GM12892 (cell line): ENCODE measurements at regions not wholly inside any gene's neighbourhood (a gene's known extent, or its start where the extent isn't known, plus 50 kb on each side); places are given as distances from the start of the nearest gene placed in this dataset.
A peak's percentile ranks its signal among the peaks of the same experiment; 100 is the strongest.

ENCODE experiments used
- DNase-seq: peaks from one replicate; pipeline ENCODE4 v3.0.0; 2011; ENCODE audit not compliant: insufficient read length
- FAIRE-seq: peaks from 2 replicates; lab custom pipeline; 2011; peaks lifted over from hg19 to GRCh38; lab: Jason Lieb, UNC
- POLR2A ChIP-seq: IDR thresholded peaks from 2 replicates; pipeline ENCODE4 v1.6.1; 2011; ENCODE audit warnings: low read depth, low read length, control low read depth
- POLR2AphosphoS5 ChIP-seq: IDR thresholded peaks from 2 replicates; pipeline ENCODE4 v1.6.1; 2011; ENCODE audit warnings: low read depth, low read length, control low read depth
- TAF1 ChIP-seq: IDR thresholded peaks from 2 replicates; pipeline ENCODE4 v1.6.1; 2011; ENCODE audit warnings: low read depth, mild to moderate bottlenecking, control low read depth, low read length, borderline replicate concordance

GRCh38 chr2:106572541-106573450 is 85.6 kb downstream of the CD8B2 start:
- FAIRE-seq (no peak), DNase-seq (no peak)
- TF ChIP-seq POLR2A = no peak
- no peak for TF ChIP-seq TAF1
- no peak for TF ChIP-seq POLR2AphosphoS5

GRCh38 chr2:106573773-106574172 is 86.6 kb downstream of the CD8B2 start:
- DNase-seq (no peak), FAIRE-seq (no peak)
- TF ChIP-seq POLR2AphosphoS5 (no peak), POLR2A (no peak), TAF1 (no peak)

DNA sequence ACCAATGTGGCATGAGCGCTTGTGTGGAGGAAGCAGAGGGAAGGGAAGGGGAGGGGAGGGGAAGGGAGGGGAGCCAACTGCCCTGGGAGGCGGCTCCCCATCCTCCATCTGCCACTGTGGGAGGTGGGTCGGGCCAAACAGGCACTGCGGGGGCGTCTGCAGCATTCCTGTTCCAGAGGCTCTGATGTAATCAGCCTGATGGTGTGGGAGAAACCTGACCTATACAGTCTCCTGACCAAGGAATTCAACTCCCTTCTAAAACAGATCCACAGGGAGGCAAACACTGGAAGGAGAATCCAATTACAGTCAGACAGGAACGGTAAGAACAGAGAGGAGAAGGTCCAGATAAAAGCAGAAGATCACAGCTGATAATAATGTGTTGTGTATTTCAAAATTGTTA is 88.8 kb downstream of the CD8B2 start:
- TF ChIP-seq POLR2A (no peak), POLR2AphosphoS5 (no peak), TAF1 (no peak)
- DNase-seq (no peak), FAIRE-seq (no peak)

DNA sequence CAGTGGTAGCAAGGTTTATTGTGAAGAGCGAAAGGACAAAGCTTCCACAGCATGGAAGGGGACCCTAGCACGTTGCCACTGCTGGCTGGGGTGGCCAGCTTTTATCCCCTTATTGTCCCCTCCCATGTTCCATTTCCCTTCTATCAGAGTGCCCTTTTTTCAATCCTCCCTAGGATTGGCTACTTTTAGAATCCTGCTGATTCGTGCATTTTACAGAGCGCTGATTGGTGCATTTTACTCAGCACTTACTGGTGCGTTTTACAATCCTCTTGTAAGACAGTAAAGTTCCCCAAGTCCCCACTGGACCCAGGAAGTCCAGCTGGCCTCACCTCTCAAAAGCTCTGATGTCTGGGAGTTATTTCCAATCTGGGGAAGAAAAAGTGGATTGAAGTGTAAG is 90.1 kb downstream of the CD8B2 start:
- TF ChIP-seq TAF1 (no peak), POLR2A (no peak), POLR2AphosphoS5 (no peak)
- DNase-seq (no peak), FAIRE-seq (no peak)

GRCh38 chr2:106579750-106580197 is 92.6 kb downstream of the CD8B2 start:
- DNase-seq (no peak), FAIRE-seq (no peak)
- TF ChIP-seq POLR2AphosphoS5 (no peak), POLR2A (no peak), TAF1 (no peak)

GRCh38 chr2:106580241-106580640 is 93.1 kb downstream of the CD8B2 start:
- FAIRE-seq (no peak), DNase-seq (no peak)
- TF ChIP-seq POLR2A (no peak), TAF1 (no peak), POLR2AphosphoS5 (no peak)

DNA sequence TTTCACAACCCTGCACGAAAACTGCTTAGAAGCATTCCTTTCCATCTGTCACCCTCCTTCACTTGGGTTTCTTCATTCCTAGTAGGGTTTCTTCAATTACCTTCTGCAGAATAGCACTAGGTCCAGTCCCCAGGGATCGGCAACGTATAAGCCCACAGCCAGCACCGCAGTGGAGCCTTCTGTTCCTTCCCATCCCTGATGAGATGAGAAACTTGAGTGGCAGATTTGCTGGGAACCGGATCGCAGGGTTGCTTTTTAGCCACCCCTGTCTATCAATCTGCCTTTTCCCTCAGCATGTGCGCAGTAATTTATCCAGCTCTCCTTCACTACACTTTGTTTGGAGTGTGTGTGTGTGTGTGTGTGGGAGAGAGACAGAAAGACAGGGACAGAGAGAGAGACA is 94.2 kb downstream of the CD8B2 start:
- no peak for TF ChIP-seq TAF1
- no peak for TF ChIP-seq POLR2A
- no peak for TF ChIP-seq POLR2AphosphoS5
- FAIRE-seq = no peak
- no peak for DNase-seq

DNA sequence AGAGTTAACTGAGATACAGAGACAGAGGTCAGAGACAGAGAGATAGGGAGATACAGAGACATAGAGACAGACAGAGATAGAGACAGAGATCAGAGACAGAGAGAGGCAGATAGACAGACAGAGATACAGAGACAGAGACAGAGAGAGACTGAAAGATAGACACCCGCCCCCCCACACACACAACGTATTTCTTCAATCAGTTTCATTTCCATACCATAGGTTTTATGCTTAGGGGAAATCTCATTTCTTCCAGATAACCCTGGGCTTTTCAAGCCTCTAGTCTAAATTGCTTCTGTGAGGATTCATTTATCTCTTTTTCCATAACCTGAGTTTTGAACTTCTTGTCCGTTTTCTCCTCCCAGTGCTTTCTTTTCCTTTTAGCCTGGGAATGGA is 94.6 kb downstream of the CD8B2 start:
- no peak for DNase-seq
- FAIRE-seq = no peak
- TF ChIP-seq TAF1 = no peak
- no peak for TF ChIP-seq POLR2A
- TF ChIP-seq POLR2AphosphoS5 = no peak

GRCh38 chr2:106582148-106583143 is 95.3 kb downstream of the CD8B2 start:
- FAIRE-seq (peak; percentile 98), DNase-seq (peak; percentile 56)
- TF ChIP-seq TAF1 (no peak), POLR2A (no peak), POLR2AphosphoS5 (no peak)

DNA sequence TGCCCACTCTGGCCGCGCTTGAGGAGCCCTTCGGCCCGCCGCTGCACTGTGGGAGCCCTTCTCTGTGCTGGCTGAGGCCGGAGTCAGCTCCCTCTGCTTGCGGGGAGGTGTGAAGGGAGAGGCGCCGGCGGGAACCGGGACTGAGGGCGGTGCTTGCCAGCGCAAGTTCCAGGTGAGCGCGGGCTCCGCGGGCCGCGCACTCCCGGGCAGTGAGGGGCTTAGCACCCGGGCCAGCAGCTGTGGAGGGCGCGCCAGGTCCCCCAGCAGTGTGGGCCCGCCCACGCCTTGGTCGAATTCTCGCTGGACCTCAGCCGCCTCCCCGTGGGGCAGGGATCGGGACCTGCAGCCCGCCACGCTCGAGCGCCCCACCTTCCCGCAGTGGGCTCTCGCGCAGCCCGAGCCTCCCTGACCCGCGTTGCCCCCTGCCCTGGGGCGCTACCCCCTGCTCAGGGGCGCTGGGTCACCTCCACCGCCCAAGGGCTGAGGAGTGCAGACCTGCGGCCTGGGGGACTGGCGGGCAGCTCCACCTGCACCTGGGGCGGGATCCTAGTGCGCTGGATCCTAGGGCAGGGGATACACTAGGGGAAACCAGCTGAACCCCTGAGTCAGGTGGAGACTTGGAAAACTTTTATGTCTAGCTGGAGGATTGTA is 97.3 kb downstream of the CD8B2 start:
- DNase-seq (no peak), FAIRE-seq (no peak)
- TF ChIP-seq POLR2A (no peak), POLR2AphosphoS5 (no peak), TAF1 (no peak)

GRCh38 chr2:106596844-106597243 is 109.7 kb downstream of the CD8B2 start:
- DNase-seq = no peak
- FAIRE-seq = no peak
- TF ChIP-seq TAF1 (no peak), POLR2AphosphoS5 (no peak), POLR2A (no peak)

GRCh38 chr2:106599540-106599939 is 112.4 kb downstream of the CD8B2 start:
- TF ChIP-seq POLR2AphosphoS5 (no peak), TAF1 (no peak), POLR2A (no peak)
- FAIRE-seq (no peak), DNase-seq (no peak)
